ENCODE measurements at regions not wholly inside any gene's neighbourhood (a gene's known extent, or its start where the extent isn't known, plus 50 kb on each side); places are given as distances from the start of the nearest gene placed in this dataset.

- no peak for TF ChIP-seq POLR2AphosphoS5 (IDR thresholded peaks at IDR 0.05; ENCODE audit: low read depth, low read length)
- TF ChIP-seq SRF (IDR thresholded peaks at IDR 0.05; ENCODE audit: low read depth) = no peak
- no peak for TF ChIP-seq ELF1 (IDR thresholded peaks at IDR 0.05; ENCODE audit: borderline replicate concordance, low read depth)
- no peak for TF ChIP-seq RAD21 (IDR thresholded peaks at IDR 0.05; ENCODE audit: low read depth)
- TF ChIP-seq CTCF (IDR thresholded peaks at IDR 0.05 in 2 of 3, conservative IDR thresholded peaks at IDR 0.05 in 1 of 3; ENCODE audit: borderline replicate concordance in 1 of 3, insufficient read depth in 1 of 3, low read depth in 2 of 3, low read length in 2 of 3) = no peak
These were observed 86.1 kb upstream of the VAV3 start for GRCh38 chr1:108050911-108051629.

Data from HCT116 (cell line).